Common myeloid progenitor, CD34-positive (primary cell): ENCODE measurements at regions not wholly inside any gene's neighbourhood (a gene's known extent, or its start where the extent isn't known, plus 50 kb on each side); places are given as distances from the start of the nearest gene placed in this dataset.
"Not testable (repeated sequence)": the region's sequence is repeated elsewhere in the genome, so short reads cannot be mapped to it uniquely, and the experiment has no call there.

Experiments
- CTCF ChIA-PET: fragments of 350-600 bp; sonication (Branson Sonifier 250); formaldehyde crosslinking; loops from one replicate; lab custom pipeline; 2021; ENCODE audit warnings: antibody characterized with exemption; lab: Charles Lee
- POLR2A ChIA-PET: fragments of 350-600 bp; sonication (Branson Sonifier 250); formaldehyde crosslinking; loops from one replicate; lab custom pipeline; 2021; ENCODE audit warnings: antibody characterized with exemption; lab: Charles Lee
- DNase-seq, 3 donors: peaks; one replicate each; pipeline versions ENCODE4 v3.0.0 to v3.0.0-alpha.2; 2013
- H3K27ac ChIP-seq, 2 experiments: 1 replicate in 1 of 2; 2 replicates in 1 of 2; pipeline ENCODE4 v1.7.0; 2013; ENCODE audit warnings: inconsistent platforms in 2 of 2, low read length in 2 of 2, mild to moderate bottlenecking in 2 of 2, low read depth in 1 of 2, moderate library complexity in 1 of 2; ENCODE audit not compliant: severe bottlenecking in 2 of 2, insufficient read depth in 1 of 2, poor library complexity in 1 of 2
- H3K27me3 ChIP-seq, 5 experiments: replicated peaks in 2 of 5; 1 replicate in 3 of 5; 2 replicates in 2 of 5; pipeline versions ENCODE4 v1.6.1 to v1.7.0; 2013; ENCODE audit warnings: low read length in 4 of 5, mild to moderate bottlenecking in 2 of 5, moderate library complexity in 2 of 5, inconsistent platforms in 1 of 5; ENCODE audit not compliant: insufficient read depth in 5 of 5, control insufficient read depth in 4 of 5
- H3K36me3 ChIP-seq, 4 experiments: 1 replicate in 2 of 4; 2 replicates in 2 of 4; pipeline versions ENCODE4 v1.6.1 to v1.7.0; 2013; ENCODE audit warnings: low read length in 3 of 4, control low read depth in 1 of 4, mild to moderate bottlenecking in 1 of 4; ENCODE audit not compliant: control insufficient read depth in 4 of 4, insufficient read depth in 4 of 4
- H3K4me1 ChIP-seq, 4 experiments: 1 replicate in 3 of 4; 2 replicates in 1 of 4; pipeline versions ENCODE4 v1.6.1 to v1.7.1; 2013; ENCODE audit warnings: low read length in 3 of 4, mild to moderate bottlenecking in 3 of 4, control low read depth in 1 of 4, inconsistent platforms in 1 of 4, moderate library complexity in 1 of 4; ENCODE audit not compliant: control insufficient read depth in 4 of 4, insufficient read depth in 4 of 4; ENCODE audit errors: control extremely low read depth in 1 of 4
- H3K4me3 ChIP-seq, 7 experiments: 1 replicate in 4 of 7; 2 replicates in 3 of 7; pipeline versions ENCODE4 v1.5.1 to v1.7.0; 2013; ENCODE audit warnings: mild to moderate bottlenecking in 7 of 7, low read length in 6 of 7, moderate library complexity in 6 of 7, inconsistent platforms in 2 of 7, low read depth in 2 of 7, control low read depth in 1 of 7; ENCODE audit not compliant: insufficient read depth in 4 of 7, control insufficient read depth in 1 of 7; ENCODE audit errors: extremely low read depth in 1 of 7
- H3K9me3 ChIP-seq, 5 experiments: 1 replicate in 4 of 5; 2 replicates in 1 of 5; pipeline versions ENCODE4 v1.6.1 to v1.7.1; 2013; ENCODE audit warnings: low read length in 4 of 5, mild to moderate bottlenecking in 2 of 5, inconsistent platforms in 1 of 5, low read depth in 1 of 5, moderate library complexity in 1 of 5; ENCODE audit not compliant: control insufficient read depth in 4 of 5, insufficient read depth in 2 of 5; ENCODE audit errors: control extremely low read depth in 1 of 5
- WGBS: methylation state at CpG from one replicate; pipeline ENCODE4 v1.1.5; 2013; ENCODE audit not compliant: insufficient coverage; 5-methylcytosine and 5-hydroxymethylcytosine counted together

DNA sequence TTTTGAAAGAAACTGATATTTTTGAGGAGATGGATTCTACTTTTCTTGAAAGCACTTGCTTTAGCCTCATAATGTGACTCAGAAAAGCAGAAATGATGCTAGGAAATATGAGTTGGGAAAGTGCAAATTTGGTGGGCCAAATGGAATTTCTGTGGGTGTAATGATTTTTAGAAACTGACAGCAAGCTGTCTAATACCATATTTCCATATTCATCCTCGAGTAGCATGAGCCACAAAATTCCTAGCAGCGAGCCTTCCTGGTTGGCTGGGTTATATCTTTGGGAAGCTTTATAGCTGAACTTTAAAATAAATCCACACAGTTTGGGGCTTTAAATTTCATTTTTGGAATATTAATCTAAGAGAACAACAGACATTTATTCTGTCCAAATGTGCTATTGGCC, 190.0 kb downstream of the DSC3 start:
- no peaks in the 10 kb centered on the region for H3K9me3 ChIP-seq
- H3K36me3 ChIP-seq = no peaks in the 10 kb centered on the region
- no peaks in the 10 kb centered on the region for H3K27me3 ChIP-seq
- DNase-seq = no peak
- H3K27ac ChIP-seq = no peak overlapping the region
- no CpG with 5 or more reads among the region's 2 CpGs for WGBS
- ChIA-PET CTCF (no interaction called here), POLR2A (no interaction called here)
- H3K4me1 ChIP-seq = no peaks in the 10 kb centered on the region
- H3K4me3 ChIP-seq = no peak overlapping the region

GRCh38 chr18:30839056-30839561, 203.4 kb downstream of the DSC3 start:
- POLR2A ChIA-PET, H3K27ac ChIP-seq, H3K4me3 ChIP-seq, H3K36me3 ChIP-seq, H3K9me3 ChIP-seq, H3K4me1 ChIP-seq, CTCF ChIA-PET, DNase-seq, H3K27me3 ChIP-seq: not testable (repeated sequence)
- WGBS = 95% methylated on average over 17 of the region's 25 CpGs

- Histone ChIP-seq H3K27ac (no peak overlapping the region), H3K36me3 (no peaks in the 10 kb centered on the region), H3K4me1 (no peaks in the 10 kb centered on the region), H3K27me3 (no peaks in the 10 kb centered on the region), H3K9me3 (no peaks in the 10 kb centered on the region), H3K4me3 (no peak overlapping the region)
- no peak for DNase-seq
- ChIA-PET POLR2A (no interaction called here), CTCF (no interaction called here)
- 86% methylated on average over 1 of the region's 2 CpGs for WGBS
Measured at GRCh38 chr18:30828700-30829099, 213.8 kb downstream of the DSC3 start.

DNA sequence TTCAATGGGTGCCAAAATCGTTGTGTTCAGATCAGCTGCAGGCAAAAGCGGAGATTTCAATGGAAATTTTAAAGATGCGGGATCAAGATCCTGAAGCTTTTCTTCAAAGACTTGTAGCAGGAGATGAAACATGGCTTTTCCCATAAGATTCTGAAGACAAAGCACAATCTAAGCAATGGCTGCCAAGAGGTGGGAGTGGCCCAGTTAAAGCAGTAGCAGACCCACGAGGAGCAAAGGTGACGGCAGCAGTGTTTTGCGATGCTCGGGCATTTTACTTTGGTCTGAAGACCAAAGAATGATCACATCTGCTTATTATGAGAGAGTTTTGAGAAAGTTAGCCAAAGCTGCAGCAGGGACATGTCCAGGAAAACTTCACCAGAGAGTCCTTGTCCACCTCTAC, 222.9 kb downstream of the DSC3 start:
- Histone ChIP-seq H3K36me3 (no peaks in the 10 kb centered on the region), H3K27ac (no peak overlapping the region), H3K9me3 (no peaks in the 10 kb centered on the region), H3K27me3 (no peaks in the 10 kb centered on the region), H3K4me3 (no peak overlapping the region), H3K4me1 (peaks cover 0 to 2% (median 0%) of the 10 kb centered on the region in 4 experiments)
- POLR2A ChIA-PET = no interaction called here
- CTCF ChIA-PET = no interaction called here
- 96% methylated on average over 7 of the region's 7 CpGs for WGBS
- no peak for DNase-seq

DNA sequence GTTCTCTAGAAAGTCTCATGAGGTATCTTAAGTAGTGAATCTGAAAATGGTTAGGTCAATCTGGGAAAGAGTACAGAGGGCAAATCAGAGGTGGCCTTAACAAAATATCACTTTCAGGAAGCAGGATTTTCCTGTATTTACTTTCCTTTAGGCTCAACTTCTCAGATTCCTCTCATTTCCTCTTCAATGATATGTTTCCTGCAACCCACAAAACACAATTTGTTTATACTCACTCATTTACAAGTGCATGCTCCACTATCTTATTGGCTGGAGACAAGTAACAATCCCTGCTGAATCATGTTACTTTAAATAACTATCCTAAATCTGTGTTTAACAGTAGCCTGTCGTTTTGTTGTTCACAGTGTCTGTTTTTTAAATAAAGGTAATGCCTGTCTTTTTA, 228.1 kb downstream of the DSC3 start:
- Histone ChIP-seq H3K36me3 (no peaks in the 10 kb centered on the region), H3K4me1 (no peaks in the 10 kb centered on the region), H3K4me3 (no peak overlapping the region), H3K27me3 (no peaks in the 10 kb centered on the region), H3K27ac (no peak overlapping the region), H3K9me3 (no peaks in the 10 kb centered on the region)
- CTCF ChIA-PET = no interaction called here
- no CpG with 5 or more reads among the region's 1 CpG for whole genome bisulfite sequencing
- no peak for DNase-seq
- POLR2A ChIA-PET = no interaction called here

DNA sequence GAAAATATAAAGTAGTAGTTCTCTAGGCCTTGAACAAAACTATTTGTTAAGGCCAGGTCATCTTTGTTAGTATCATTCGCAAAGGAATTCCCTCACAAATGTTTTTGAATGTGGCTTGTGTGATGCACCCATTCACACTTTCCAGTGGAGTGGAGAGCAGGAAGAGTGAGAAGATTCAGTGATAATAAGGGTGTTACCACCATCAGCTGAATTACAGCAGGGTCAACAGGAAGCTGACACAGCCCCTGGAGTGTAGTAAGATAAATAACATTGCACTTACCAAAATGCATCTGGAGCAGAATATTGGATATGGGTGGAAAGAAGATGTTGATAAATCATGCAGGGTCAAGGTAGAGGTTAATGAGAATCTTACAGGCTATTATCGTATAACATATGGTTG, 231.0 kb downstream of the DSC3 start:
- Histone ChIP-seq H3K4me1 (no peaks in the 10 kb centered on the region), H3K9me3 (no peaks in the 10 kb centered on the region), H3K27me3 (no peaks in the 10 kb centered on the region), H3K4me3 (no peak overlapping the region), H3K36me3 (no peaks in the 10 kb centered on the region), H3K27ac (no peak overlapping the region)
- POLR2A ChIA-PET = no interaction called here
- no peak for DNase-seq
- 83% methylated on average over 2 of the region's 2 CpGs for WGBS
- CTCF ChIA-PET = no interaction called here

GRCh38 chr18:30810580-30810979, 232.0 kb downstream of the DSC3 start:
- H3K27me3 ChIP-seq = no peaks in the 10 kb centered on the region
- CTCF ChIA-PET = no interaction called here
- no peak overlapping the region for H3K27ac ChIP-seq
- no peaks in the 10 kb centered on the region for H3K36me3 ChIP-seq
- H3K9me3 ChIP-seq = no peaks in the 10 kb centered on the region
- no peak for DNase-seq
- H3K4me1 ChIP-seq = no peaks in the 10 kb centered on the region
- no peak overlapping the region for H3K4me3 ChIP-seq
- POLR2A ChIA-PET = no interaction called here
